K562 (cell line): ENCODE measurements at regions not wholly inside any gene's neighbourhood (a gene's known extent, or its start where the extent isn't known, plus 50 kb on each side); places are given as distances from the start of the nearest gene placed in this dataset.

Source experiments
- ARID4B ChIP-seq: sonication (generic); formaldehyde crosslinking; IDR thresholded peaks from 2 replicates; pipeline ENCODE4 v1.8.0; 2022; ENCODE audit warnings: mild to moderate bottlenecking, missing genetic modification reagents
- BHLHE40 ChIP-seq: IDR thresholded peaks from 2 replicates; pipeline ENCODE4 v1.6.1; 2011; ENCODE audit warnings: low read length, improper control_type of control experiment
- BMI1 ChIP-seq: fragments of 150-350 bp; IDR thresholded peaks from 2 replicates; pipeline ENCODE4 v1.6.1; 2014; ENCODE audit warnings: low read length
- CHCHD3 ChIP-seq: fragments of 250-450 bp; sonication (Bioruptor Pico); IDR thresholded peaks from 2 replicates; pipeline ENCODE4 v2.1.2; 2022; ENCODE audit warnings: mild to moderate bottlenecking
- ESRRB ChIP-seq: fragments of 250-450 bp; sonication (Bioruptor Pico); IDR thresholded peaks from 2 replicates; pipeline ENCODE4 v1.5.0; 2020; ENCODE audit warnings: mild to moderate bottlenecking, moderate library complexity, borderline replicate concordance
- ETV1 ChIP-seq: fragments of 450-650 bp; conservative IDR thresholded peaks from 2 replicates; pipeline ENCODE4 v1.6.1; 2016; ENCODE audit warnings: missing genetic modification characterization, control low read depth, low read depth, missing compliant biosample characterization
- GABPA ChIP-seq: fragments of 200-800 bp; sonication (Bioruptor generic); conservative IDR thresholded peaks from 2 replicates; pipeline ENCODE4 v1.6.1; 2016; ENCODE audit warnings: low read depth, missing genetic modification characterization, missing compliant biosample characterization
- KDM4B ChIP-seq, 2 experiments: fragments of 450-650 bp in 1 of 2; sonication (generic) in 1 of 2; IDR thresholded peaks; 2 replicates each; pipeline ENCODE4 v1.6.1; 2016 to 2017; ENCODE audit warnings: borderline replicate concordance in 2 of 2, antibody characterized with exemption in 1 of 2, low read depth in 1 of 2, mild to moderate bottlenecking in 1 of 2
- MAX ChIP-seq: sonication (generic); formaldehyde crosslinking; IDR thresholded peaks from 2 replicates; pipeline ENCODE4 v1.9.0; 2022; ENCODE audit warnings: mild to moderate bottlenecking, missing genetic modification reagents
- NCOR1 ChIP-seq: fragments of 450-650 bp; IDR thresholded peaks from 2 replicates; pipeline ENCODE4 v1.6.1; 2016; ENCODE audit warnings: mild to moderate bottlenecking, moderate library complexity
- PML ChIP-seq: IDR thresholded peaks from 2 replicates; pipeline ENCODE4 v1.6.1; 2012; ENCODE audit warnings: low read length, inconsistent platforms
- SMARCA5 ChIP-seq: fragments of 450-650 bp; IDR thresholded peaks from 2 replicates; pipeline ENCODE4 v1.6.1; 2016
- SMARCC2 ChIP-seq: fragments of 450-650 bp; IDR thresholded peaks from 2 replicates; pipeline ENCODE4 v1.6.1; 2017; ENCODE audit warnings: antibody characterized with exemption, moderate library complexity, mild to moderate bottlenecking, low read depth
- TEAD1 ChIP-seq, 2 experiments: fragments of 450-650 bp in 1 of 2; sonication (generic) in 1 of 2; formaldehyde crosslinking; IDR thresholded peaks; 2 replicates each; pipeline versions ENCODE4 v1.4.0 to v1.8.0; 2020 to 2022; ENCODE audit warnings: mild to moderate bottlenecking in 2 of 2, missing genetic modification reagents in 1 of 2
- ZBTB43 ChIP-seq: sonication (generic); formaldehyde crosslinking; IDR thresholded peaks from 2 replicates; pipeline ENCODE4 v1.8.0; 2023; ENCODE audit warnings: mild to moderate bottlenecking, missing genetic modification reagents
- ZNF449 ChIP-seq: fragments of 250-450 bp; sonication (Bioruptor Pico); IDR thresholded peaks from 2 replicates; pipeline ENCODE4 v1.8.0; 2022; ENCODE audit warnings: moderate library complexity, mild to moderate bottlenecking, inconsistent platforms
- ZNF76 ChIP-seq: fragments of 250-450 bp; sonication (Bioruptor Pico); IDR thresholded peaks from 2 replicates; pipeline ENCODE4 v1.4.0; 2020; ENCODE audit warnings: mild to moderate bottlenecking, moderate library complexity, borderline replicate concordance
- TF ChIP-seq, protein P1 (sequence below): fragments of 250-450 bp; sonication (Bioruptor Pico); IDR thresholded peaks from 2 replicates; pipeline ENCODE4 v1.8.0; 2021; ENCODE audit warnings: mild to moderate bottlenecking, moderate library complexity
- TF ChIP-seq, protein P2 (sequence below): fragments of 450-650 bp; IDR thresholded peaks from 2 replicates; pipeline ENCODE4 v1.6.1; 2016; ENCODE audit warnings: borderline replicate concordance

DNA sequence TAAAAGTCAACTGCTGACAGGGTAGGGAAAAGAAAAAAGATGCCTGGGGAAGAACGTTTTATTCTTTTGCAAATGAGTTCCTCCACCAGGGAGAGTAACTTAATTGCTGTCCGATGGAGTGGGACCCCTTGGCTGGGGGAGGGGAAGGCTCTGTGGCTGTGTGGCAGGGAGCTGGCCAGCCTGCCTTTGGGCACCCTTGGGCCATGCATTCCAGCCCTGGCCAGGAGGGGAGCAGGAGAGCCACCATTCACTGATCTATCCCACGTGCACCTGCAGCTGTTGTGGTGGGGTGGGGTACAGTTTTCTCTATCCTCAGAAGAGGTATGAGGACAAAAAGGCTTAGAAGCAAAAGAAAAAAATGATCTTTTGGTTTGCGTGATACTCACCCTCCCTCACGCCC lies 116.9 kb downstream of the KCNK1 start (continued):
- no peak for TF ChIP-seq ZNF449
- TF ChIP-seq ARID4B (CRISPR knock-in tag): no peak
- no peak for TF ChIP-seq ESRRB (CRISPR knock-in tag)
- no peak for TF ChIP-seq BMI1
- TF ChIP-seq GABPA: no peak
- no peak for TF ChIP-seq SMARCA5
- TF ChIP-seq SMARCC2: no peak
- TF ChIP-seq TEAD1 (CRISPR knock-in tag; IDR thresholded peaks at IDR 0.05): peak in 1 of 2 experiments; percentile 50; a peak in 1 of 4 replicates
- no peak for TF ChIP-seq ZNF76
- TF ChIP-seq CHCHD3 (CRISPR knock-in tag): no peak
- TF ChIP-seq NCOR1: no peak
- TF ChIP-seq, protein P1, sequence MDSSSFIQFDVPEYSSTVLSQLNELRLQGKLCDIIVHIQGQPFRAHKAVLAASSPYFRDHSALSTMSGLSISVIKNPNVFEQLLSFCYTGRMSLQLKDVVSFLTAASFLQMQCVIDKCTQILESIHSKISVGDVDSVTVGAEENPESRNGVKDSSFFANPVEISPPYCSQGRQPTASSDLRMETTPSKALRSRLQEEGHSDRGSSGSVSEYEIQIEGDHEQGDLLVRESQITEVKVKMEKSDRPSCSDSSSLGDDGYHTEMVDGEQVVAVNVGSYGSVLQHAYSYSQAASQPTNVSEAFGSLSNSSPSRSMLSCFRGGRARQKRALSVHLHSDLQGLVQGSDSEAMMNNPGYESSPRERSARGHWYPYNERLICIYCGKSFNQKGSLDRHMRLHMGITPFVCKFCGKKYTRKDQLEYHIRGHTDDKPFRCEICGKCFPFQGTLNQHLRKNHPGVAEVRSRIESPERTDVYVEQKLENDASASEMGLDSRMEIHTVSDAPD (CRISPR knock-in tag): no peak
- no peak for TF ChIP-seq ZBTB43 (CRISPR knock-in tag)
- TF ChIP-seq BHLHE40: peak; percentile 62
- TF ChIP-seq, protein P2, sequence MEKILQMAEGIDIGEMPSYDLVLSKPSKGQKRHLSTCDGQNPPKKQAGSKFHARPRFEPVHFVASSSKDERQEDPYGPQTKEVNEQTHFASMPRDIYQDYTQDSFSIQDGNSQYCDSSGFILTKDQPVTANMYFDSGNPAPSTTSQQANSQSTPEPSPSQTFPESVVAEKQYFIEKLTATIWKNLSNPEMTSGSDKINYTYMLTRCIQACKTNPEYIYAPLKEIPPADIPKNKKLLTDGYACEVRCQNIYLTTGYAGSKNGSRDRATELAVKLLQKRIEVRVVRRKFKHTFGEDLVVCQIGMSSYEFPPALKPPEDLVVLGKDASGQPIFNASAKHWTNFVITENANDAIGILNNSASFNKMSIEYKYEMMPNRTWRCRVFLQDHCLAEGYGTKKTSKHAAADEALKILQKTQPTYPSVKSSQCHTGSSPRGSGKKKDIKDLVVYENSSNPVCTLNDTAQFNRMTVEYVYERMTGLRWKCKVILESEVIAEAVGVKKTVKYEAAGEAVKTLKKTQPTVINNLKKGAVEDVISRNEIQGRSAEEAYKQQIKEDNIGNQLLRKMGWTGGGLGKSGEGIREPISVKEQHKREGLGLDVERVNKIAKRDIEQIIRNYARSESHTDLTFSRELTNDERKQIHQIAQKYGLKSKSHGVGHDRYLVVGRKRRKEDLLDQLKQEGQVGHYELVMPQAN: no peak
- TF ChIP-seq PML: no peak
- TF ChIP-seq MAX: 0 out of 2 replicates have a peak, but pooled peaks have one; percentile 26
- TF ChIP-seq ETV1: no peak
- TF ChIP-seq KDM4B (IDR thresholded peaks at IDR 0.05; ENCODE audit: borderline replicate concordance in 2 of 2, low read depth in 1 of 2): no peak
